HepG2 (cell line): ENCODE measurements at regions not wholly inside any gene's neighbourhood (a gene's known extent, or its start where the extent isn't known, plus 50 kb on each side); places are given as distances from the start of the nearest gene placed in this dataset.

Experiments
- ATAC-seq: fragments of 200-7000 bp; cut with Tn5 transposase; 3 replicates; pipeline ENCODE4 v1.9.1; 2020; ENCODE audit warnings: mild to moderate bottlenecking, moderate library complexity
- BruUV-seq: library from RNA; stranded (reverse); fragments of 400-500 nt; replicated peaks from 2 replicates; lab custom pipeline; 2021; lab: Mats Ljungman, UMichigan
- CTCF ChIA-PET: fragments of 300-600 bp; formaldehyde crosslinking; extraction: SDS; loops from one replicate; lab custom pipeline; 2021; ENCODE audit warnings: low total read pairs, inconsistent platforms, low intra/inter-chr PET ratio; lab: Yijun Ruan, JAX
- POLR2A ChIA-PET: fragments of 350-600 bp; sonication (Branson Sonifier 250); formaldehyde crosslinking; loops from one replicate; lab custom pipeline; 2020; ENCODE audit warnings: antibody characterized with exemption, inconsistent platforms; lab: Yijun Ruan, JAX
- DNase-seq: peaks from one replicate; pipeline ENCODE4 v3.0.0-alpha.2; 2015; ENCODE audit warnings: low spot score
- FAIRE-seq: peaks from 3 replicates; lab custom pipeline; 2011; peaks lifted over from hg19 to GRCh38; lab: Jason Lieb, UNC
- H2AFZ ChIP-seq: one replicate; pipeline ENCODE4 v1.6.1; 2011; ENCODE audit warnings: low read length, inconsistent platforms
- H3K27ac ChIP-seq: fragments of 300-600 bp; 3 replicates; pipeline ENCODE4 v1.8.0; 2011; ENCODE audit warnings: mixed run types, mild to moderate bottlenecking, mixed read lengths, low read length, inconsistent platforms; ENCODE audit not compliant: insufficient read depth; ENCODE audit errors: extremely low read length
- H3K27me3 ChIP-seq, 2 experiments: fragments of 200-600 bp in 1 of 2; 2 replicates in 1 of 2; 3 replicates in 1 of 2; pipeline versions ENCODE4 v1.6.0 to v1.8.0; 2011; ENCODE audit warnings: low read length in 2 of 2, mild to moderate bottlenecking in 2 of 2, moderate library complexity in 2 of 2, inconsistent platforms in 1 of 2; ENCODE audit not compliant: insufficient read depth in 2 of 2, control insufficient read depth in 1 of 2
- H3K36me3 ChIP-seq, 2 experiments: fragments of 200-600 bp in 1 of 2; replicated peaks in 1 of 2; 2 replicates in 1 of 2; 3 replicates in 1 of 2; pipeline versions ENCODE4 v1.5.1 to v1.8.0; 2011; ENCODE audit warnings: low read length in 2 of 2, inconsistent platforms in 1 of 2; ENCODE audit not compliant: insufficient read depth in 2 of 2, control insufficient read depth in 1 of 2
- H3K4me1 ChIP-seq: 2 replicates; pipeline ENCODE4 v1.5.1; 2012; ENCODE audit warnings: low read length, inconsistent platforms; ENCODE audit not compliant: insufficient read depth
- H3K4me2 ChIP-seq: 2 replicates; pipeline ENCODE4 v1.6.0; 2011; ENCODE audit warnings: low read depth, low read length, inconsistent platforms
- H3K4me3 ChIP-seq, 3 experiments: fragments of 200-600 bp in 1 of 3; sonication (generic), shearing (Covaris generic) in 1 of 3; replicated peaks in 1 of 3; 2 replicates each; pipeline ENCODE4 v1.5.1; 2011 to 2016; ENCODE audit warnings: low read length in 3 of 3, inconsistent platforms in 2 of 3, low read depth in 2 of 3, mild to moderate bottlenecking in 2 of 3, control low read depth in 1 of 3, mixed read lengths in 1 of 3; ENCODE audit not compliant: insufficient read depth in 1 of 3
- H3K79me2 ChIP-seq: one replicate; pipeline ENCODE4 v1.6.1; 2011; ENCODE audit warnings: low read length, inconsistent platforms; ENCODE audit not compliant: insufficient read depth
- H3K9ac ChIP-seq: 2 replicates; pipeline ENCODE4 v1.6.0; 2011; ENCODE audit warnings: mild to moderate bottlenecking, low read depth, low read length, inconsistent platforms; ENCODE audit not compliant: insufficient read depth
- H3K9me3 ChIP-seq: 2 replicates; pipeline ENCODE4 v1.5.1; 2012; ENCODE audit warnings: mild to moderate bottlenecking, low read length
- H4K20me1 ChIP-seq: 2 replicates; pipeline ENCODE4 v1.6.0; 2011; ENCODE audit warnings: inconsistent platforms, mild to moderate bottlenecking, low read length, moderate library complexity; ENCODE audit not compliant: insufficient read depth
- CBX2 ChIP-seq, 2 experiments: fragments of 200-600 bp in 1 of 2; sonication (generic); formaldehyde crosslinking in 1 of 2; IDR thresholded peaks; 2 replicates each; pipeline versions ENCODE4 v1.7.0 to v1.8.1; 2018 to 2022; ENCODE audit warnings: low read depth in 2 of 2, low read length in 1 of 2, mild to moderate bottlenecking in 1 of 2, missing genetic modification reagents in 1 of 2
- HNRNPK ChIP-seq: fragments of 200-400 bp; formaldehyde crosslinking; IDR thresholded peaks from 2 replicates; pipeline ENCODE4 v1.6.1; 2018; ENCODE audit warnings: low read length, low read depth, moderate library complexity, mild to moderate bottlenecking; ENCODE audit not compliant: poor library complexity, severe bottlenecking
- IKZF4 ChIP-seq: sonication (generic); formaldehyde crosslinking; IDR thresholded peaks from 2 replicates; pipeline ENCODE4 v1.5.1; 2020; ENCODE audit warnings: borderline replicate concordance, mild to moderate bottlenecking, low read depth, missing genetic modification reagents; ENCODE audit errors: not compliant biosample characterization
- KDM5B ChIP-seq: sonication (generic); formaldehyde crosslinking; IDR thresholded peaks from 2 replicates; pipeline ENCODE4 v1.4.0; 2020; ENCODE audit warnings: missing genetic modification reagents, mild to moderate bottlenecking, borderline replicate concordance
- NR2F1 ChIP-seq, 2 experiments: fragments of 450-650 bp in 1 of 2; formaldehyde crosslinking in 1 of 2; IDR thresholded peaks; 2 replicates each; pipeline versions ENCODE4 v1.5.0 to v1.6.1; 2016 to 2020; ENCODE audit warnings: mild to moderate bottlenecking in 1 of 2, missing compliant biosample characterization in 1 of 2, missing genetic modification reagents in 1 of 2, moderate library complexity in 1 of 2
- ZBTB2 ChIP-seq: sonication (generic); formaldehyde crosslinking; IDR thresholded peaks from 2 replicates; pipeline ENCODE4 v1.8.0; 2022; ENCODE audit warnings: low read depth, missing genetic modification reagents
- ZNF407 ChIP-seq: sonication (generic); formaldehyde crosslinking; IDR thresholded peaks from one replicate; pipeline ENCODE4 v1.5.1; 2020; ENCODE audit warnings: mild to moderate bottlenecking, missing genetic modification reagents; ENCODE audit errors: not compliant biosample characterization
- ZNF598 ChIP-seq: sonication (generic); formaldehyde crosslinking; IDR thresholded peaks from 2 replicates; pipeline ENCODE4 v1.5.1; 2020; ENCODE audit warnings: mild to moderate bottlenecking, missing genetic modification reagents, borderline replicate concordance
- ZNF761 ChIP-seq: sonication (generic); formaldehyde crosslinking; conservative IDR thresholded peaks from 2 replicates; pipeline ENCODE4 v1.4.0; 2020; ENCODE audit warnings: mild to moderate bottlenecking, missing genetic modification reagents
- ZNF816 ChIP-seq: sonication (generic); formaldehyde crosslinking; IDR thresholded peaks from 2 replicates; pipeline ENCODE4 v1.8.0; 2022; ENCODE audit warnings: missing genetic modification reagents, mild to moderate bottlenecking, borderline replicate concordance
- WGBS: methylation state at CpG from one replicate; pipeline ENCODE4 v1.1.6; 2017; ENCODE audit warnings: low lambda C conversion rate; 5-methylcytosine and 5-hydroxymethylcytosine counted together
- in situ Hi-C: cut with HindIII; loops from 2 replicates; pipeline ENCODE4 v1.10.0; 2017; ENCODE audit warnings: low pct_unique_long_range_greater_than_20kb; ENCODE audit not compliant: extremely low pct_ligation_motif_present
- intact Hi-C: fragments of 100-400 bp; cut with micrococcal nuclease; formaldehyde crosslinking; loops from one replicate; pipeline ENCODE4 v1.10.0; 2022; ENCODE audit not compliant: unreplicated experiment

DNA sequence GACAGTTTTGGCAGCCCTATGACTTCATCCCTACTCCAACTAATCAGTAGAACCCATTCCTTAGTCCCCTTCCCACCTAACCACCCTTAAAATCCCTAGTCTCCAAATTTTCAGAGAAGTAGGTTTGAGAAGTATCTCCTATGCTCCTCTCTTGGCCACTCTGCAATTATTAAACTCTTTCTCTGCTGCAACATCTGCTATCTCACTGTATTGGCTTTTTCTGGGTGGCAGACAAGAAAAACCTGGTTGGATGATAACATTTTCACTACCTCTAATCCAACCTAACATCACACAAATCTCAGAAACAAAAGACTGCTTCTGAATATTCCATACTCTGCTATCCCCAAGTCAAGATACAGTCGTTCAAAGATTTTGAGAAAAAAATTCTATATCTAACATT is 542.4 kb upstream of the SOX9 start:
- intact Hi-C loops (no loop called here), in situ Hi-C loops (no loop called here)
- CTCF ChIA-PET = no interaction called here
- no peaks in the 10 kb centered on the region for H4K20me1 ChIP-seq
- TF ChIP-seq ZNF407 (CRISPR knock-in tag) = no peak
- TF ChIP-seq ZNF816 (CRISPR knock-in tag) = no peak
- TF ChIP-seq ZBTB2 (CRISPR knock-in tag) = no peak
- no peak for TF ChIP-seq KDM5B (CRISPR knock-in tag)
- no peak for TF ChIP-seq ZNF761
- TF ChIP-seq CBX2 (IDR thresholded peaks at IDR 0.05; ENCODE audit: low read depth, low read length) = no peak
- TF ChIP-seq CBX2 (CRISPR knock-in tag; IDR thresholded peaks at IDR 0.05; ENCODE audit: low read depth) = no peak
- TF ChIP-seq IKZF4 (CRISPR knock-in tag) = no peak
- TF ChIP-seq NR2F1 (CRISPR knock-in tag; IDR thresholded peaks at IDR 0.05) = no peak
- no peak for TF ChIP-seq ZNF598
- TF ChIP-seq HNRNPK = no peak
- TF ChIP-seq, all 625 proteins: peak for 0
- POLR2A ChIA-PET = no interaction called here
- H3K4me1 ChIP-seq = no peaks in the 10 kb centered on the region
- H3K4me3 ChIP-seq = no peak overlapping the region
- no peaks in the 10 kb centered on the region for H3K27me3 ChIP-seq
- DNase-seq = no peak
- no peak overlapping the region for H3K9ac ChIP-seq
- ATAC-seq = no peak
- FAIRE-seq = no peak
- H3K79me2 ChIP-seq = no peaks in the 10 kb centered on the region
- H3K36me3 ChIP-seq = no peaks in the 10 kb centered on the region
- WGBS = 2% methylated on average over 1 of the region's 1 CpG
- H3K4me2 ChIP-seq = no peak overlapping the region
- H3K9me3 ChIP-seq = peaks cover 21% of the 10 kb centered on the region
- no peak overlapping the region for H2AFZ ChIP-seq
- BruUV-seq = no TSS peak
- no peak overlapping the region for H3K27ac ChIP-seq
